Mesendoderm (in vitro differentiated cells): ENCODE measurements at regions not wholly inside any gene's neighbourhood (a gene's known extent, or its start where the extent isn't known, plus 50 kb on each side); places are given as distances from the start of the nearest gene placed in this dataset.

ENCODE experiments used
- DNase-seq: peaks from one replicate; pipeline ENCODE4 v3.0.0; 2013
- H2AK5ac ChIP-seq: 2 replicates; pipeline ENCODE4 v1.6.1; 2013; ENCODE audit warnings: low read length, inconsistent platforms
- H2BK120ac ChIP-seq: 2 replicates; pipeline ENCODE4 v1.6.1; 2013; ENCODE audit warnings: low read depth, mild to moderate bottlenecking, low read length, moderate library complexity, mixed read lengths
- H2BK15ac ChIP-seq: replicated peaks from 2 replicates; pipeline ENCODE4 v1.6.1; 2013; ENCODE audit warnings: low read depth, mild to moderate bottlenecking, moderate library complexity
- H2BK5ac ChIP-seq: 2 replicates; pipeline ENCODE4 v1.6.1; 2013; ENCODE audit warnings: low read length, inconsistent platforms
- H3K18ac ChIP-seq: 2 replicates; pipeline ENCODE4 v1.6.1; 2013; ENCODE audit warnings: mild to moderate bottlenecking, low read length, mixed read lengths
- H3K23ac ChIP-seq: one replicate; pipeline ENCODE4 v1.6.1; 2013; ENCODE audit warnings: low read length
- H3K27ac ChIP-seq: 2 replicates; pipeline ENCODE4 v1.5.1; 2013; ENCODE audit warnings: low read depth, mild to moderate bottlenecking, inconsistent platforms, low read length, moderate library complexity
- H3K27me3 ChIP-seq: 2 replicates; pipeline ENCODE4 v1.6.1; 2013; ENCODE audit warnings: low read length, control low read depth, mild to moderate bottlenecking, inconsistent platforms; ENCODE audit not compliant: insufficient read depth, poor library complexity
- H3K36me3 ChIP-seq: 2 replicates; pipeline ENCODE4 v1.6.1; 2013; ENCODE audit warnings: low read length, inconsistent platforms; ENCODE audit not compliant: control insufficient read depth, insufficient read depth
- H3K4ac ChIP-seq: one replicate; pipeline ENCODE4 v1.6.1; 2013; ENCODE audit warnings: low read depth, mild to moderate bottlenecking, low read length, moderate library complexity
- H3K4me1 ChIP-seq: 2 replicates; pipeline ENCODE4 v1.6.1; 2013; ENCODE audit warnings: low read depth, low read length, inconsistent platforms; ENCODE audit not compliant: control insufficient read depth
- H3K4me2 ChIP-seq: 2 replicates; pipeline ENCODE4 v1.6.1; 2013; ENCODE audit warnings: low read length
- H3K4me3 ChIP-seq: 2 replicates; pipeline ENCODE4 v1.5.1; 2013; ENCODE audit warnings: mild to moderate bottlenecking, low read length
- H3K56ac ChIP-seq: one replicate; pipeline ENCODE4 v1.6.1; 2013; ENCODE audit warnings: low read length
- H3K79me1 ChIP-seq: 2 replicates; pipeline ENCODE4 v1.6.1; 2013; ENCODE audit warnings: low read length, inconsistent platforms
- H3K79me2 ChIP-seq: 2 replicates; pipeline ENCODE4 v1.6.1; 2013; ENCODE audit warnings: mild to moderate bottlenecking, low read length; ENCODE audit not compliant: control insufficient read depth, insufficient read depth
- H3K9ac ChIP-seq: 2 replicates; pipeline ENCODE4 v1.6.1; 2013; ENCODE audit warnings: low read length, inconsistent platforms
- H4K5ac ChIP-seq: one replicate; pipeline ENCODE4 v1.6.1; 2013; ENCODE audit warnings: low read length
- H4K8ac ChIP-seq: one replicate; pipeline ENCODE4 v1.6.1; 2013; ENCODE audit warnings: low read depth, mild to moderate bottlenecking, control low read depth, low read length, moderate library complexity
- WGBS: extraction: QIAGEN DNeasy Blood & Tissue Kit; methylation state at CpG from one replicate; pipeline ENCODE4 v1.1.7; 2013; ENCODE audit warnings: low lambda C conversion rate, missing lambda C conversion rate; ENCODE audit not compliant: insufficient coverage; ENCODE audit errors: extremely low coverage; 5-methylcytosine and 5-hydroxymethylcytosine counted together

DNA sequence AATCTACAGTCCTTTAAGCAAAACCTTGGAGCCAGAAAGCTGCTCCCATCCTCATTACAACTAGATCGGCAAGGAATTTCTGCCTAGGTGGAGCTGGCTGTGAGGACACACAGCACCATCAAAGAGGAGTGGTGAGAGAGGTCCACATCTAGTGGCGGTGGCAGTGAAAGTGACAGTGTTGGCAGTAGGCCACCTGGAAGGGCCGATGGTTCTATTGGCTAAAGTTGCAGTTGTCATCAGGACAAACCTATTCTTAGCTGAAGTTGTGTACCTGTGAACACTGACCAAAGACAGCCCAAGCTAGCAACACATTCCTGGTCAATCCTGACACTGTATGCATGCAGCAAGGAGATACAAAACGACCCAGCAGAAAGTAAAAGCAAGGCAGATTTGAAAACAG lies 218.1 kb upstream of the CHAC2 start:
- Histone ChIP-seq H3K56ac (no peak overlapping the region), H2BK15ac (no peak overlapping the region), H3K79me1 (no peaks in the 10 kb centered on the region), H3K36me3 (no peaks in the 10 kb centered on the region), H2BK120ac (no peak overlapping the region), H4K8ac (no peak overlapping the region), H3K27me3 (no peaks in the 10 kb centered on the region), H3K27ac (no peak overlapping the region), H3K4me2 (no peak overlapping the region), H3K23ac (no peak overlapping the region), H3K4ac (no peak overlapping the region), H3K9ac (no peak overlapping the region), H3K4me3 (no peak overlapping the region), H2AK5ac (no peak overlapping the region), H3K79me2 (no peaks in the 10 kb centered on the region), H3K18ac (no peak overlapping the region), H4K5ac (no peak overlapping the region), H3K4me1 (no peaks in the 10 kb centered on the region), H2BK5ac (no peak overlapping the region)
- WGBS = no CpG with 5 or more reads among the region's 4 CpGs
- no peak for DNase-seq

GRCh38 chr2:53545604-53546003 lies 222.0 kb upstream of the CHAC2 start:
- Histone ChIP-seq H3K23ac (no peak overlapping the region), H3K4me1 (no peaks in the 10 kb centered on the region), H3K27ac (no peak overlapping the region), H2AK5ac (no peak overlapping the region), H3K9ac (no peak overlapping the region), H3K4me2 (no peak overlapping the region), H3K27me3 (no peaks in the 10 kb centered on the region), H4K5ac (no peak overlapping the region), H3K4ac (no peak overlapping the region), H2BK120ac (no peak overlapping the region), H3K36me3 (no peaks in the 10 kb centered on the region), H3K79me1 (no peaks in the 10 kb centered on the region), H2BK15ac (no peak overlapping the region), H3K4me3 (no peak overlapping the region), H3K79me2 (no peaks in the 10 kb centered on the region), H2BK5ac (no peak overlapping the region), H3K18ac (no peak overlapping the region), H4K8ac (no peak overlapping the region), H3K56ac (no peak overlapping the region)
- no CpG with 5 or more reads among the region's 4 CpGs for WGBS
- DNase-seq = no peak

- Histone ChIP-seq H2AK5ac (no peak overlapping the region), H3K4me1 (no peaks in the 10 kb centered on the region), H3K9ac (no peak overlapping the region), H3K36me3 (no peaks in the 10 kb centered on the region), H3K27ac (no peak overlapping the region), H2BK5ac (no peak overlapping the region), H3K27me3 (no peaks in the 10 kb centered on the region), H4K5ac (no peak overlapping the region), H3K23ac (no peak overlapping the region), H2BK15ac (no peak overlapping the region), H3K18ac (no peak overlapping the region), H3K4me3 (no peak overlapping the region), H3K79me1 (no peaks in the 10 kb centered on the region), H3K4ac (no peak overlapping the region), H2BK120ac (no peak overlapping the region), H3K79me2 (no peaks in the 10 kb centered on the region), H3K4me2 (no peak overlapping the region), H3K56ac (no peak overlapping the region), H4K8ac (no peak overlapping the region)
- no peak for DNase-seq
- WGBS = no CpG with 5 or more reads among the region's 7 CpGs
These were observed 222.6 kb upstream of the CHAC2 start for GRCh38 chr2:53544871-53545558.

GRCh38 chr2:53543083-53543482 lies 224.5 kb upstream of the CHAC2 start:
- Histone ChIP-seq H2BK120ac (no peak overlapping the region), H3K18ac (no peak overlapping the region), H3K36me3 (no peaks in the 10 kb centered on the region), H3K79me2 (no peaks in the 10 kb centered on the region), H2BK5ac (no peak overlapping the region), H2AK5ac (no peak overlapping the region), H3K4me3 (no peak overlapping the region), H4K8ac (no peak overlapping the region), H3K79me1 (no peaks in the 10 kb centered on the region), H3K56ac (no peak overlapping the region), H3K4ac (no peak overlapping the region), H3K4me1 (no peaks in the 10 kb centered on the region), H3K27me3 (no peaks in the 10 kb centered on the region), H3K27ac (no peak overlapping the region), H3K23ac (no peak overlapping the region), H4K5ac (no peak overlapping the region), H3K9ac (no peak overlapping the region), H2BK15ac (no peak overlapping the region), H3K4me2 (no peak overlapping the region)
- DNase-seq = no peak
- WGBS = no CpG with 5 or more reads among the region's 1 CpG

GRCh38 chr2:53536583-53537361 lies 230.8 kb upstream of the CHAC2 start:
- H3K79me1 ChIP-seq = no peaks in the 10 kb centered on the region
- no peak overlapping the region for H2BK120ac ChIP-seq
- H4K5ac ChIP-seq = no peak overlapping the region
- H4K8ac ChIP-seq = no peak overlapping the region
- H2BK15ac ChIP-seq = no peak overlapping the region
- no peak overlapping the region for H3K18ac ChIP-seq
- no CpG with 5 or more reads among the region's 4 CpGs for WGBS
- H2AK5ac ChIP-seq = no peak overlapping the region
- H3K27me3 ChIP-seq = no peaks in the 10 kb centered on the region
- no peak overlapping the region for H3K27ac ChIP-seq
- no peaks in the 10 kb centered on the region for H3K36me3 ChIP-seq
- no peaks in the 10 kb centered on the region for H3K4me1 ChIP-seq
- no peak overlapping the region for H3K4me2 ChIP-seq
- H3K4ac ChIP-seq = no peak overlapping the region
- no peak overlapping the region for H3K56ac ChIP-seq
- H3K79me2 ChIP-seq = no peaks in the 10 kb centered on the region
- no peak overlapping the region for H2BK5ac ChIP-seq
- no peak for DNase-seq
- H3K9ac ChIP-seq = no peak overlapping the region
- no peak overlapping the region for H3K23ac ChIP-seq
- no peak overlapping the region for H3K4me3 ChIP-seq
